ENCODE measurements at regions not wholly inside any gene's neighbourhood (a gene's known extent, or its start where the extent isn't known, plus 50 kb on each side); places are given as distances from the start of the nearest gene placed in this dataset.

GRCh38 chr6:98653179-98653578 is 181.2 kb upstream of the POU3F2 start:
- DNase-seq: no peak

GRCh38 chr6:98657764-98658163 is 176.6 kb upstream of the POU3F2 start:
- DNase-seq: peak in 1 of 2 donors; percentile 2

- DNase-seq: no peak
These were observed 165.0 kb upstream of the POU3F2 start for GRCh38 chr6:98669371-98669770.

GRCh38 chr6:98670045-98670746 is 164.2 kb upstream of the POU3F2 start:
- DNase-seq: no peak

- DNase-seq: no peak
These were observed 161.5 kb upstream of the POU3F2 start for GRCh38 chr6:98672681-98673475.

- no peak for DNase-seq
These were observed 155.9 kb upstream of the POU3F2 start for GRCh38 chr6:98678481-98678880.

- DNase-seq: no peak
These were observed 148.3 kb upstream of the POU3F2 start for GRCh38 chr6:98686008-98686601.

- DNase-seq: no peak
These were observed 146.6 kb upstream of the POU3F2 start for GRCh38 chr6:98687752-98688151.

- no peak for DNase-seq
These were observed 139.1 kb upstream of the POU3F2 start for GRCh38 chr6:98695091-98695801.

GRCh38 chr6:98711380-98711779 is 123.0 kb upstream of the POU3F2 start:
- no peak for DNase-seq

- DNase-seq: no peak
These were observed 118.0 kb upstream of the POU3F2 start for GRCh38 chr6:98716341-98716740.

- no peak for DNase-seq
These were observed 117.0 kb upstream of the POU3F2 start for GRCh38 chr6:98717322-98717877.

- no peak for DNase-seq
These were observed 116.4 kb upstream of the POU3F2 start for GRCh38 chr6:98717988-98718387.

GRCh38 chr6:98724537-98724936 is 109.8 kb upstream of the POU3F2 start:
- DNase-seq: no peak

- no peak for DNase-seq
These were observed 87.1 kb upstream of the POU3F2 start for GRCh38 chr6:98747273-98747672.

- no peak for DNase-seq
These were observed 86.4 kb upstream of the POU3F2 start for GRCh38 chr6:98747960-98748359.

GRCh38 chr6:98759459-98759858 is 74.9 kb upstream of the POU3F2 start:
- no peak for DNase-seq

- no peak for DNase-seq
These were observed 69.9 kb upstream of the POU3F2 start for GRCh38 chr6:98764373-98764911.

GRCh38 chr6:98769546-98769945 is 64.8 kb upstream of the POU3F2 start:
- no peak for DNase-seq

GRCh38 chr6:98775205-98775604 is 59.2 kb upstream of the POU3F2 start:
- DNase-seq: no peak

GRCh38 chr6:98777762-98778161 is 56.6 kb upstream of the POU3F2 start:
- no peak for DNase-seq

GRCh38 chr6:98779618-98780017 is 54.8 kb upstream of the POU3F2 start:
- no peak for DNase-seq

GRCh38 chr6:98782772-98783171 is 51.6 kb upstream of the POU3F2 start:
- no peak for DNase-seq

Measured in stimulated activated CD4-positive, alpha-beta T cell treated with anti-CD3 and anti-CD28 coated beads, Interleukin-2, amount 100 ng/mL, for 48 hours (primary cell).